B cell (primary cell): ENCODE measurements at regions not wholly inside any gene's neighbourhood (a gene's known extent, or its start where the extent isn't known, plus 50 kb on each side); places are given as distances from the start of the nearest gene placed in this dataset.

ENCODE experiments used
- ATAC-seq: fragments of 200-7000 bp; cut with Tn5 transposase; one replicate; pipeline ENCODE4 v1.10.0; 2021; ENCODE audit warnings: low read depth, mild to moderate bottlenecking, moderate number of reproducible peaks, moderate library complexity
- CTCF ChIA-PET: fragments of 350-600 bp; sonication (Branson Sonifier 250); formaldehyde crosslinking; loops from one replicate; lab custom pipeline; 2021; ENCODE audit warnings: antibody characterized with exemption, inconsistent platforms; lab: Charles Lee
- POLR2A ChIA-PET: fragments of 350-600 bp; sonication (Branson Sonifier 250); formaldehyde crosslinking; loops from one replicate; lab custom pipeline; 2021; ENCODE audit warnings: antibody characterized with exemption; lab: Charles Lee
- DNase-seq: peaks from one replicate; pipeline ENCODE4 v3.0.0; 2013
- H2AFZ ChIP-seq: 2 replicates; pipeline ENCODE4 v1.6.1; 2012; ENCODE audit warnings: mild to moderate bottlenecking, low read depth, low read length; ENCODE audit not compliant: insufficient read depth, poor library complexity, severe bottlenecking
- H3K27ac ChIP-seq, 2 donors: 1 replicate in 1 of 2; 2 replicates in 1 of 2; pipeline ENCODE4 v1.5.1; 2012 to 2013; ENCODE audit warnings: low read length in 2 of 2, mild to moderate bottlenecking in 2 of 2, moderate library complexity in 1 of 2
- H3K27me3 ChIP-seq, 4 experiments: fragments of 200-600 bp in 1 of 4; sonication (generic) in 1 of 4; replicated peaks in 1 of 4; 1 replicate in 2 of 4; 2 replicates in 2 of 4; pipeline versions ENCODE4 v1.6.1 to v1.7.0; 2013 to 2016; ENCODE audit warnings: low read length in 3 of 4, mild to moderate bottlenecking in 2 of 4, mixed read lengths in 1 of 4, moderate library complexity in 1 of 4; ENCODE audit not compliant: insufficient read depth in 4 of 4, control insufficient read depth in 3 of 4; ENCODE audit errors: control extremely low read depth in 1 of 4
- H3K36me3 ChIP-seq, 2 experiments: replicated peaks in 1 of 2; 1 replicate in 1 of 2; 2 replicates in 1 of 2; pipeline versions ENCODE4 v1.6.1 to v1.7.1; 2013; ENCODE audit warnings: low read length in 1 of 2; ENCODE audit not compliant: insufficient read depth in 2 of 2, control insufficient read depth in 1 of 2; ENCODE audit errors: control extremely low read depth in 1 of 2, extremely low read depth in 1 of 2
- H3K4me1 ChIP-seq, 2 donors: fragments of 200-600 bp in 1 of 2; sonication (generic) in 1 of 2; 1 replicate in 1 of 2; 2 replicates in 1 of 2; pipeline versions ENCODE4 v1.5.1 to v1.6.1; 2013 to 2017; ENCODE audit warnings: low read length in 2 of 2; ENCODE audit not compliant: control insufficient read depth in 2 of 2, insufficient read depth in 2 of 2
- H3K4me2 ChIP-seq: replicated peaks from 2 replicates; pipeline ENCODE3; 2012; ENCODE audit warnings: mild to moderate bottlenecking, low read depth, low read length; ENCODE audit not compliant: poor library complexity, severe bottlenecking
- H3K4me3 ChIP-seq, 5 experiments: fragments of 200-600 bp in 1 of 5; sonication (generic) in 1 of 5; 1 replicate in 3 of 5; 2 replicates in 2 of 5; pipeline versions ENCODE4 v1.5.1 to v1.7.0; 2011 to 2016; ENCODE audit warnings: low read length in 4 of 5, mild to moderate bottlenecking in 4 of 5, low read depth in 2 of 5, control low read depth in 1 of 5, moderate library complexity in 1 of 5; ENCODE audit not compliant: insufficient read depth in 1 of 5; ENCODE audit errors: control extremely low read depth in 1 of 5, extremely low read depth in 1 of 5
- H3K79me2 ChIP-seq: fragments of 200-600 bp; sonication (generic); one replicate; pipeline ENCODE4 v1.6.0; 2016; ENCODE audit warnings: low read length; ENCODE audit not compliant: control insufficient read depth, insufficient read depth
- H3K9ac ChIP-seq: fragments of 200-600 bp; sonication (generic); 2 replicates; pipeline ENCODE4 v1.6.1; 2017; ENCODE audit warnings: mild to moderate bottlenecking, low read length, moderate library complexity
- H3K9me3 ChIP-seq, 3 donors: one replicate each; pipeline versions ENCODE4 v1.6.1 to v1.7.1; 2013; ENCODE audit warnings: low read length in 2 of 3; ENCODE audit not compliant: control insufficient read depth in 2 of 3, insufficient read depth in 1 of 3; ENCODE audit errors: control extremely low read depth in 1 of 3
- H4K20me1 ChIP-seq: 2 replicates; pipeline ENCODE4 v1.6.0; 2012; ENCODE audit warnings: mild to moderate bottlenecking, low read length; ENCODE audit not compliant: insufficient read depth, control insufficient read depth, poor library complexity, severe bottlenecking
- H3K27ac Mint-ChIP-seq: one replicate; pipeline ENCODE4 v1.8.0; 2021; ENCODE audit warnings: mixed read lengths
- H3K27me3 Mint-ChIP-seq: one replicate; pipeline ENCODE4 v1.8.0; 2021; ENCODE audit warnings: mixed read lengths
- H3K4me1 Mint-ChIP-seq: one replicate; pipeline ENCODE4 v1.8.0; 2021; ENCODE audit warnings: mixed read lengths
- H3K4me3 Mint-ChIP-seq: one replicate; pipeline ENCODE4 v1.8.0; 2021; ENCODE audit warnings: mixed read lengths
- H3K9me3 Mint-ChIP-seq: one replicate; pipeline ENCODE4 v1.8.0; 2022; ENCODE audit warnings: mixed read lengths; ENCODE audit not compliant: insufficient read depth
- EZH2 ChIP-seq: IDR thresholded peaks from 2 replicates; pipeline ENCODE4 v1.6.1; 2012; ENCODE audit warnings: borderline replicate concordance, low read depth, mild to moderate bottlenecking, moderate library complexity, low read length; ENCODE audit not compliant: insufficient read depth, poor library complexity, severe bottlenecking
- WGBS: methylation state at CpG from one replicate; pipeline ENCODE4 v1.1.5; 2013; ENCODE audit warnings: missing lambda C conversion rate; ENCODE audit not compliant: insufficient coverage; 5-methylcytosine and 5-hydroxymethylcytosine counted together
- intact Hi-C: fragments of 100-400 bp; cut with micrococcal nuclease; formaldehyde crosslinking; loops from one replicate; pipeline ENCODE4 v1.10.0; 2022
- TF ChIP-seq, protein P1 (sequence below): fragments of 200-600 bp; IDR thresholded peaks from one replicate; pipeline ENCODE4 v1.8.0; 2022; ENCODE audit warnings: antibody characterized with exemption, mild to moderate bottlenecking

DNA sequence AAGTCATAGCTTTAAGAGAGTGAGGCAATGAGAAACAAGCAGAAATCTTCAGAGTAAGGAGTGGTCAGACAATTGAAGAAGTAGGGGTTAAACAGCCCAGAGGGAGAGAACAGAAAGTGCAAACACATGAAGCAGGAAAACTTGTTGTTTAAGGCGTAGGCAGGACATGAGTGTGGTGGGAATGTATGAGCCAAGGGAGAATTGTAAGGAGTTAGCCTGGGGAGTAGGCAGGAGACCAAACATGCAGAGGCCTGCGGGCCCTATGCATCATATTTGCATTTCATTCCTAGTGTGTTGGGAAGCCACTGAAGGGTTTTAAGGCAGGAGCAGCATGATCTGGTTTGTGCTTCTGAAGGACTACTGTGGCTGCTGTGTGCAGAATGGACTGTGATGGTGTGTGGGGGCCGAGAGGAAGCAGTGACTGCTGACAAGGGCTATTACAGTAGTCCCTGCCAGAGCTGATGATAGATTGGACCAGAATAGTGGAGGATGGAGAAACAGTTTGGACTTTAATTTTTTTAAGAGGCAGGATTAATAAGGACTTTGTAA, 179.9 kb upstream of the C11orf87 start:
- ATAC-seq (no peak), DNase-seq (no peak)
- no peak overlapping the region for H3K4me3 Mint-ChIP-seq
- H3K4me2 ChIP-seq: no peak overlapping the region
- H3K9me3 Mint-ChIP-seq: no peaks in the 10 kb centered on the region
- 73% methylated on average over 3 of the region's 3 CpGs for WGBS
- no peak overlapping the region for H3K9ac ChIP-seq
- no peak for TF ChIP-seq EZH2
- TF ChIP-seq, protein P1, sequence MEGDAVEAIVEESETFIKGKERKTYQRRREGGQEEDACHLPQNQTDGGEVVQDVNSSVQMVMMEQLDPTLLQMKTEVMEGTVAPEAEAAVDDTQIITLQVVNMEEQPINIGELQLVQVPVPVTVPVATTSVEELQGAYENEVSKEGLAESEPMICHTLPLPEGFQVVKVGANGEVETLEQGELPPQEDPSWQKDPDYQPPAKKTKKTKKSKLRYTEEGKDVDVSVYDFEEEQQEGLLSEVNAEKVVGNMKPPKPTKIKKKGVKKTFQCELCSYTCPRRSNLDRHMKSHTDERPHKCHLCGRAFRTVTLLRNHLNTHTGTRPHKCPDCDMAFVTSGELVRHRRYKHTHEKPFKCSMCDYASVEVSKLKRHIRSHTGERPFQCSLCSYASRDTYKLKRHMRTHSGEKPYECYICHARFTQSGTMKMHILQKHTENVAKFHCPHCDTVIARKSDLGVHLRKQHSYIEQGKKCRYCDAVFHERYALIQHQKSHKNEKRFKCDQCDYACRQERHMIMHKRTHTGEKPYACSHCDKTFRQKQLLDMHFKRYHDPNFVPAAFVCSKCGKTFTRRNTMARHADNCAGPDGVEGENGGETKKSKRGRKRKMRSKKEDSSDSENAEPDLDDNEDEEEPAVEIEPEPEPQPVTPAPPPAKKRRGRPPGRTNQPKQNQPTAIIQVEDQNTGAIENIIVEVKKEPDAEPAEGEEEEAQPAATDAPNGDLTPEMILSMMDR: no peak
- H3K27ac ChIP-seq: no peak overlapping the region
- CTCF ChIA-PET: no interaction called here
- no peaks in the 10 kb centered on the region for H4K20me1 ChIP-seq
- no peak overlapping the region for H2AFZ ChIP-seq
- H3K4me1 ChIP-seq: no peaks in the 10 kb centered on the region
- no peaks in the 10 kb centered on the region for H3K9me3 ChIP-seq
- no peaks in the 10 kb centered on the region for H3K36me3 ChIP-seq
- no peak overlapping the region for H3K27ac Mint-ChIP-seq
- no peaks in the 10 kb centered on the region for H3K4me1 Mint-ChIP-seq
- POLR2A ChIA-PET: no interaction called here
- H3K27me3 ChIP-seq: no peaks in the 10 kb centered on the region
- H3K4me3 ChIP-seq: no peak overlapping the region
- intact Hi-C loops: no loop called here
- no peaks in the 10 kb centered on the region for H3K27me3 Mint-ChIP-seq
- no peaks in the 10 kb centered on the region for H3K79me2 ChIP-seq

DNA sequence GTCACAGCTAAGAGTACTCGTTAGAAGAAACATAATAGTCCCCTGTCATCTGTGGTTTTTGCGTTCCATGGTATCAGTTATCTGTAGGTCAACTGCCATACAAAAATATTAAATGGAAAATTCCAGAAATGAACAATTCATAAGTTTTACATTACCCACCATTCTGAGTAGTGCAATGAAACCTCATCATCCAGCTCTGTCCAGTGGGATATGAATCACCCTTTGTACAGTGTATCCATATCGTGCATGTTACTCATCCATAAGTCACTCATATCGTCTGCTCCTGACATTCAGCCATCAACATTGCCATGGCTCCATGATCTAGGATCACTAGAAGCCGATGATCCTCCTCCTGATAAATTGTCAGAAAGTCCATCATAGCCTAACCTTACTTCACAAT, 174.9 kb upstream of the C11orf87 start:
- Histone ChIP-seq H2AFZ (no peak overlapping the region), H3K4me3 (no peak overlapping the region), H3K9ac (no peak overlapping the region), H3K27ac (no peak overlapping the region), H3K27me3 (no peaks in the 10 kb centered on the region), H3K36me3 (no peaks in the 10 kb centered on the region), H3K4me2 (no peak overlapping the region), H3K9me3 (no peaks in the 10 kb centered on the region), H4K20me1 (no peaks in the 10 kb centered on the region), H3K79me2 (no peaks in the 10 kb centered on the region), H3K4me1 (no peaks in the 10 kb centered on the region)
- DNase-seq (no peak), ATAC-seq (no peak)
- Mint-ChIP-seq H3K9me3 (no peaks in the 10 kb centered on the region), H3K4me3 (no peak overlapping the region), H3K27me3 (no peaks in the 10 kb centered on the region), H3K4me1 (no peaks in the 10 kb centered on the region), H3K27ac (no peak overlapping the region)
- TF ChIP-seq, protein P1: no peak
- no peak for TF ChIP-seq EZH2
- CTCF ChIA-PET: no interaction called here
- WGBS: 91% methylated on average over 4 of the region's 5 CpGs
- POLR2A ChIA-PET: no interaction called here
- intact Hi-C loops: no loop called here
